OCI-LY7 (cell line): ENCODE measurements at regions not wholly inside any gene's neighbourhood (a gene's known extent, or its start where the extent isn't known, plus 50 kb on each side); places are given as distances from the start of the nearest gene placed in this dataset.

Experiments
- BruUV-seq: library from RNA; stranded (reverse); fragments of 400-500 nt; replicated peaks from 2 replicates; lab custom pipeline; 2021; lab: Mats Ljungman, UMichigan
- CTCF ChIA-PET: fragments of 300-600 bp; sonication (Branson Sonifier 250); formaldehyde crosslinking; loops from one replicate; lab custom pipeline; 2022; ENCODE audit warnings: antibody characterized with exemption; ENCODE audit not compliant: unreplicated experiment; lab: Charles Lee
- POLR2A ChIA-PET: fragments of 300-600 bp; sonication (Branson Sonifier 250); formaldehyde crosslinking; loops from one replicate; lab custom pipeline; 2022; ENCODE audit warnings: antibody characterized with exemption; lab: Charles Lee
- DNase-seq: peaks from one replicate; pipeline ENCODE4 v3.0.0-alpha.2; 2015; ENCODE audit warnings: low spot score
- H2AFZ ChIP-seq: fragments of 200-600 bp; sonication (generic), shearing (Covaris generic); 2 replicates; pipeline ENCODE4 v1.6.1; 2014; ENCODE audit warnings: mild to moderate bottlenecking, antibody characterized with exemption, low read length, moderate library complexity
- H3K27ac ChIP-seq: fragments of 200-600 bp; sonication (generic); 2 replicates; pipeline ENCODE4 v1.5.1; 2014; ENCODE audit warnings: mixed run types, low read depth, mild to moderate bottlenecking, moderate library complexity, low read length, inconsistent platforms; ENCODE audit not compliant: poor library complexity, severe bottlenecking
- H3K36me3 ChIP-seq: fragments of 200-600 bp; sonication (generic); 2 replicates; pipeline ENCODE4 v1.6.1; 2014; ENCODE audit warnings: mild to moderate bottlenecking, antibody characterized with exemption, low read length, moderate library complexity, mixed read lengths; ENCODE audit not compliant: insufficient read depth
- H3K4me1 ChIP-seq: fragments of 200-600 bp; sonication (generic); 2 replicates; pipeline ENCODE4 v1.5.1; 2014; ENCODE audit warnings: mild to moderate bottlenecking, low read length; ENCODE audit not compliant: insufficient read depth, poor library complexity, severe bottlenecking
- H3K4me2 ChIP-seq: fragments of 200-600 bp; sonication (generic); 2 replicates; pipeline ENCODE4 v1.6.1; 2014; ENCODE audit warnings: mild to moderate bottlenecking, low read length
- H3K4me3 ChIP-seq: fragments of 200-600 bp; sonication (generic); 2 replicates; pipeline ENCODE4 v1.5.1; 2014; ENCODE audit warnings: mild to moderate bottlenecking, low read depth, low read length; ENCODE audit not compliant: poor library complexity, severe bottlenecking
- H3K79me2 ChIP-seq: fragments of 200-600 bp; sonication (generic); 2 replicates; pipeline ENCODE4 v1.6.1; 2016; ENCODE audit warnings: low read depth, mild to moderate bottlenecking, low read length, moderate library complexity, mixed read lengths; ENCODE audit not compliant: insufficient read depth
- H3K9me2 ChIP-seq: fragments of 200-600 bp; sonication (generic); 2 replicates; pipeline ENCODE4 v1.6.1; 2016; ENCODE audit warnings: mild to moderate bottlenecking, low read length, mixed read lengths; ENCODE audit not compliant: insufficient read depth
- H3K9me3 ChIP-seq: fragments of 200-600 bp; sonication (generic); 2 replicates; pipeline ENCODE4 v1.6.1; 2014; ENCODE audit warnings: mild to moderate bottlenecking, mixed run types, low read length, mixed read lengths
- H4K20me1 ChIP-seq: fragments of 200-600 bp; sonication (generic); 2 replicates; pipeline ENCODE4 v1.6.1; 2014; ENCODE audit warnings: mild to moderate bottlenecking, antibody characterized with exemption, low read length, moderate library complexity, mixed read lengths; ENCODE audit not compliant: insufficient read depth
- EZH2phosphoT487 ChIP-seq: fragments of 200-600 bp; sonication (generic); IDR thresholded peaks from 2 replicates; pipeline ENCODE4 v1.6.1; 2018; ENCODE audit warnings: low read depth, borderline replicate concordance, mild to moderate bottlenecking, mixed run types, antibody characterized with exemption, low read length, moderate library complexity, mixed read lengths
- intact Hi-C: fragments of 100-400 bp; cut with micrococcal nuclease; formaldehyde crosslinking; loops from one replicate; pipeline ENCODE4 v1.10.0; 2022; ENCODE audit not compliant: unreplicated experiment
- TF ChIP-seq, protein P1 (sequence below): fragments of 200-600 bp; sonication (generic); conservative IDR thresholded peaks from 2 replicates; pipeline ENCODE4 v1.5.1; 2014; ENCODE audit warnings: mild to moderate bottlenecking, antibody characterized with exemption, low read length, moderate library complexity, mixed read lengths

DNA sequence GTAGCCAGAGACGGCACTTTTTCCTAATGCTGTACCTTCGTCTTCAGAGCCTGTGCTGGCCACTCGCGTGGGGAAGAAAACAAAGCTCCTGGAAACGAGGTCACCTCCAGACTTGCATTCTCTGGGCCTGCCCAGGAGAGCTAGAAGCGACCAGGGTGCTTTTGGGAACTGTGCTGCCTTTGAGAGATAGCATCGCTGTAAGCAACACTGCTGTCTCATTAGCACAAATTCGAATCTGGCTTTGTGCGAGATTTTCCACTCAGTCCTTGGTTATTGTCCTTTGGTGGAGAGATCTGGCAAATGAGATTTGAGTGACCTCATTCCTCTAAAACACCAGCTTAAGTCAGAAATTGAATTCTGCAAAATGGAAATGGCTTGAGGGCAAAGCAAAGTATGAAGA lies 66.1 kb upstream of the TLR3 start:
- no TSS peak for BruUV-seq
- Histone ChIP-seq H3K79me2 (no peaks in the 10 kb centered on the region), H2AFZ (no peak overlapping the region), H3K4me1 (no peaks in the 10 kb centered on the region), H3K4me2 (no peak overlapping the region), H3K36me3 (no peaks in the 10 kb centered on the region), H4K20me1 (no peaks in the 10 kb centered on the region), H3K9me3 (no peaks in the 10 kb centered on the region), H3K4me3 (no peak overlapping the region), H3K27ac (no peak overlapping the region), H3K9me2 (no peaks in the 10 kb centered on the region)
- TF ChIP-seq, protein P1, sequence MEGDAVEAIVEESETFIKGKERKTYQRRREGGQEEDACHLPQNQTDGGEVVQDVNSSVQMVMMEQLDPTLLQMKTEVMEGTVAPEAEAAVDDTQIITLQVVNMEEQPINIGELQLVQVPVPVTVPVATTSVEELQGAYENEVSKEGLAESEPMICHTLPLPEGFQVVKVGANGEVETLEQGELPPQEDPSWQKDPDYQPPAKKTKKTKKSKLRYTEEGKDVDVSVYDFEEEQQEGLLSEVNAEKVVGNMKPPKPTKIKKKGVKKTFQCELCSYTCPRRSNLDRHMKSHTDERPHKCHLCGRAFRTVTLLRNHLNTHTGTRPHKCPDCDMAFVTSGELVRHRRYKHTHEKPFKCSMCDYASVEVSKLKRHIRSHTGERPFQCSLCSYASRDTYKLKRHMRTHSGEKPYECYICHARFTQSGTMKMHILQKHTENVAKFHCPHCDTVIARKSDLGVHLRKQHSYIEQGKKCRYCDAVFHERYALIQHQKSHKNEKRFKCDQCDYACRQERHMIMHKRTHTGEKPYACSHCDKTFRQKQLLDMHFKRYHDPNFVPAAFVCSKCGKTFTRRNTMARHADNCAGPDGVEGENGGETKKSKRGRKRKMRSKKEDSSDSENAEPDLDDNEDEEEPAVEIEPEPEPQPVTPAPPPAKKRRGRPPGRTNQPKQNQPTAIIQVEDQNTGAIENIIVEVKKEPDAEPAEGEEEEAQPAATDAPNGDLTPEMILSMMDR = no peak
- no peak for TF ChIP-seq EZH2phosphoT487
- ChIA-PET POLR2A (interaction anchor here (0.5 to 1.2 kb wide), 3 partner anchors 11 to 173 kb away, joined by 3 to 5 read pairs (median 3); no protein-coding TSS in a partner anchor), CTCF (no interaction called here)
- intact Hi-C loops = no loop called here
- no peak for DNase-seq

DNA sequence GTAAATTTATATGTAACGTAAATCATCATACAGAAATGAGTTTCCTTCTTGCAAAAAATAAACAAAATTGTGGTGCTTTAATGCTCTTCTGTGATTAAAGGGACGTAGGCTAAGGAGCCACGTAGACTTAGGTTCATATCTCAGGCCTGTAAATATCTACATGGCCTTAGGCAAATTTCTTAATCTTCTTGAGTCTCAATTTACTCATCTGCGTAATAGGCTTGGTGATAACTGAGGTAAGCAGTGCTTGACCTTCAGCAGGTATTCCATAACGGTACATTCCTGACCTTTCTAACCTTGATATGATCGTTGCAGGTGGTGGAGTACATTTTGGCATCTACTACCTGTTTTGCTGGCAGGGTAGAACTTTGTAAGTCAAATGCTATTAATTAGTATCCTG lies 65.2 kb upstream of the TLR3 start:
- ChIA-PET CTCF (no interaction called here), POLR2A (no interaction called here)
- H3K4me1 ChIP-seq = peaks cover 5% of the 10 kb centered on the region
- no peak overlapping the region for H3K27ac ChIP-seq
- no peaks in the 10 kb centered on the region for H3K9me3 ChIP-seq
- H3K4me2 ChIP-seq = no peak overlapping the region
- H3K4me3 ChIP-seq = no peak overlapping the region
- DNase-seq = no peak
- H3K36me3 ChIP-seq = no peaks in the 10 kb centered on the region
- no TSS peak for BruUV-seq
- H3K79me2 ChIP-seq = no peaks in the 10 kb centered on the region
- intact Hi-C loops = no loop called here
- no peak for TF ChIP-seq EZH2phosphoT487
- TF ChIP-seq, protein P1 = no peak
- no peaks in the 10 kb centered on the region for H3K9me2 ChIP-seq
- no peaks in the 10 kb centered on the region for H4K20me1 ChIP-seq
- no peak overlapping the region for H2AFZ ChIP-seq

DNA sequence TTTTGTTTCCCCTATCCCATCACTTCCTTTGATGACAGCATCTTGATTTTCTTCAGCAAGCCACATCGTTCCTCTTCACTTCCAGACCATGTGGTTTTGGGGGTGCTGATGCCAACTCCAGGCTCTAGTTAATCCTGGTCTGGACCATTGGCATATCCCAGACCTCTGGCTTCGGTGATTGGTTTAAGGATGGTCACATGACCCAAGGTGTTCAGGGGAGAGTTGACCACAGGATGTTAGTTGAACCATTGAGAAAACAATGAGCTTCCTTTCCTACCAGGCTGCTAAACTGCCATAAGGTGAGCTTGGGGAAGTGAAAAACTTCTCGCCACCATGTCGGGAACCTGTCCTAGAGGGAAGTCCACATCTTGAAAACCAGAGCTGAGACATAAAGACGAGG lies 60.9 kb upstream of the TLR3 start:
- no peaks in the 10 kb centered on the region for H3K36me3 ChIP-seq
- ChIA-PET CTCF (no interaction called here), POLR2A (no interaction called here)
- H3K4me2 ChIP-seq = no peak overlapping the region
- no peak overlapping the region for H3K4me3 ChIP-seq
- intact Hi-C loops = no loop called here
- H3K79me2 ChIP-seq = no peaks in the 10 kb centered on the region
- H3K4me1 ChIP-seq = peaks cover 5% of the 10 kb centered on the region
- TF ChIP-seq EZH2phosphoT487 = no peak
- TF ChIP-seq, protein P1 = no peak
- H2AFZ ChIP-seq = no peak overlapping the region
- H4K20me1 ChIP-seq = no peaks in the 10 kb centered on the region
- DNase-seq = no peak
- no peaks in the 10 kb centered on the region for H3K9me2 ChIP-seq
- BruUV-seq = no TSS peak
- H3K9me3 ChIP-seq = no peaks in the 10 kb centered on the region
- no peak overlapping the region for H3K27ac ChIP-seq
